ENCODE measurements at regions not wholly inside any gene's neighbourhood (a gene's known extent, or its start where the extent isn't known, plus 50 kb on each side); places are given as distances from the start of the nearest gene placed in this dataset.

GRCh38 chr5:33235304-33235703, 205.5 kb upstream of the TARS1 start:
- DNase-seq (ENCODE audit: low read depth in 3 of 3, low spot score in 2 of 3), result no peak

- DNase-seq (ENCODE audit: low read depth in 3 of 3, low spot score in 2 of 3), result no peak
Measured at GRCh38 chr5:33235824-33236223, 204.9 kb upstream of the TARS1 start.

GRCh38 chr5:33237471-33237870, 203.3 kb upstream of the TARS1 start:
- no peak for DNase-seq (ENCODE audit: low read depth in 3 of 3, low spot score in 2 of 3)

GRCh38 chr5:33238826-33239695, 201.7 kb upstream of the TARS1 start:
- no peak for DNase-seq (ENCODE audit: low read depth in 3 of 3, low spot score in 2 of 3)

GRCh38 chr5:33240558-33240957, 200.2 kb upstream of the TARS1 start:
- DNase-seq (ENCODE audit: low read depth in 3 of 3, low spot score in 2 of 3), result no peak

- DNase-seq (ENCODE audit: low read depth in 3 of 3, low spot score in 2 of 3), result no peak
Measured at GRCh38 chr5:33241802-33242201, 199.0 kb upstream of the TARS1 start.

GRCh38 chr5:33242277-33242676, 198.5 kb upstream of the TARS1 start:
- DNase-seq (ENCODE audit: low read depth in 3 of 3, low spot score in 2 of 3), result no peak

GRCh38 chr5:33244441-33245150, 196.2 kb upstream of the TARS1 start:
- no peak for DNase-seq (ENCODE audit: low read depth in 3 of 3, low spot score in 2 of 3)

GRCh38 chr5:33254579-33254978, 186.2 kb upstream of the TARS1 start:
- DNase-seq (ENCODE audit: low read depth in 3 of 3, low spot score in 2 of 3), result no peak

GRCh38 chr5:33257807-33258429, 182.8 kb upstream of the TARS1 start:
- DNase-seq (ENCODE audit: low read depth in 3 of 3, low spot score in 2 of 3), result no peak

- no peak for DNase-seq (ENCODE audit: low read depth in 3 of 3, low spot score in 2 of 3)
Measured at GRCh38 chr5:33258553-33258952, 182.2 kb upstream of the TARS1 start.

- DNase-seq (ENCODE audit: low read depth in 3 of 3, low spot score in 2 of 3), result no peak
Measured at GRCh38 chr5:33260098-33260497, 180.7 kb upstream of the TARS1 start.

- DNase-seq (ENCODE audit: low read depth in 3 of 3, low spot score in 2 of 3), result no peak
Measured at GRCh38 chr5:33261305-33261704, 179.5 kb upstream of the TARS1 start.

- no peak for DNase-seq (ENCODE audit: low read depth in 3 of 3, low spot score in 2 of 3)
Measured at GRCh38 chr5:33261747-33262146, 179.0 kb upstream of the TARS1 start.

- no peak for DNase-seq (ENCODE audit: low read depth in 3 of 3, low spot score in 2 of 3)
Measured at GRCh38 chr5:33267801-33268200, 173.0 kb upstream of the TARS1 start.

GRCh38 chr5:33268374-33268773, 172.4 kb upstream of the TARS1 start:
- no peak for DNase-seq (ENCODE audit: low read depth in 3 of 3, low spot score in 2 of 3)

- no peak for DNase-seq (ENCODE audit: low read depth in 3 of 3, low spot score in 2 of 3)
Measured at GRCh38 chr5:33270671-33271070, 170.1 kb upstream of the TARS1 start.

GRCh38 chr5:33271606-33272005, 169.2 kb upstream of the TARS1 start:
- DNase-seq (ENCODE audit: low read depth in 3 of 3, low spot score in 2 of 3), result no peak

GRCh38 chr5:33272288-33272687, 168.5 kb upstream of the TARS1 start:
- no peak for DNase-seq (ENCODE audit: low read depth in 3 of 3, low spot score in 2 of 3)

GRCh38 chr5:33273985-33274384, 166.8 kb upstream of the TARS1 start:
- no peak for DNase-seq (ENCODE audit: low read depth in 3 of 3, low spot score in 2 of 3)

- DNase-seq (ENCODE audit: low read depth in 3 of 3, low spot score in 2 of 3), result no peak
Measured at GRCh38 chr5:33275391-33275790, 165.4 kb upstream of the TARS1 start.
